Uterus (tissue), 2 donors: ENCODE measurements at regions not wholly inside any gene's neighbourhood (a gene's known extent, or its start where the extent isn't known, plus 50 kb on each side); places are given as distances from the start of the nearest gene placed in this dataset.

Experiments
- POLR2A ChIP-seq, 2 donors: fragments of 450-650 bp; IDR thresholded peaks; one replicate each; pipeline ENCODE4 v1.6.1; 2016; ENCODE audit warnings: antibody characterized with exemption in 2 of 2, mild to moderate bottlenecking in 1 of 2, moderate library complexity in 1 of 2
- TF ChIP-seq, protein P1 (sequence below), 4 experiments: fragments of 200-600 bp in 2 of 4; fragments of 450-650 bp in 2 of 4; sonication (generic) in 2 of 4; IDR thresholded peaks; one replicate each; pipeline ENCODE4 v1.5.1; 2016 to 2019; ENCODE audit warnings: antibody characterized with exemption in 4 of 4, mild to moderate bottlenecking in 2 of 4, moderate library complexity in 1 of 4

GRCh38 chr7:81507221-81507620, 262.6 kb downstream of the HGF start:
- TF ChIP-seq, protein P1, sequence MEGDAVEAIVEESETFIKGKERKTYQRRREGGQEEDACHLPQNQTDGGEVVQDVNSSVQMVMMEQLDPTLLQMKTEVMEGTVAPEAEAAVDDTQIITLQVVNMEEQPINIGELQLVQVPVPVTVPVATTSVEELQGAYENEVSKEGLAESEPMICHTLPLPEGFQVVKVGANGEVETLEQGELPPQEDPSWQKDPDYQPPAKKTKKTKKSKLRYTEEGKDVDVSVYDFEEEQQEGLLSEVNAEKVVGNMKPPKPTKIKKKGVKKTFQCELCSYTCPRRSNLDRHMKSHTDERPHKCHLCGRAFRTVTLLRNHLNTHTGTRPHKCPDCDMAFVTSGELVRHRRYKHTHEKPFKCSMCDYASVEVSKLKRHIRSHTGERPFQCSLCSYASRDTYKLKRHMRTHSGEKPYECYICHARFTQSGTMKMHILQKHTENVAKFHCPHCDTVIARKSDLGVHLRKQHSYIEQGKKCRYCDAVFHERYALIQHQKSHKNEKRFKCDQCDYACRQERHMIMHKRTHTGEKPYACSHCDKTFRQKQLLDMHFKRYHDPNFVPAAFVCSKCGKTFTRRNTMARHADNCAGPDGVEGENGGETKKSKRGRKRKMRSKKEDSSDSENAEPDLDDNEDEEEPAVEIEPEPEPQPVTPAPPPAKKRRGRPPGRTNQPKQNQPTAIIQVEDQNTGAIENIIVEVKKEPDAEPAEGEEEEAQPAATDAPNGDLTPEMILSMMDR (IDR thresholded peaks at IDR 0.05), result no peak
- TF ChIP-seq POLR2A (IDR thresholded peaks at IDR 0.05), result no peak
